Panc1 (cell line): ENCODE measurements at regions not wholly inside any gene's neighbourhood (a gene's known extent, or its start where the extent isn't known, plus 50 kb on each side); places are given as distances from the start of the nearest gene placed in this dataset.
"Not testable (repeated sequence)": the region's sequence is repeated elsewhere in the genome, so short reads cannot be mapped to it uniquely, and the experiment has no call there.

Experiments
- CTCF ChIP-seq: fragments of 450-650 bp; IDR thresholded peaks from 2 replicates; pipeline ENCODE4 v1.5.1; 2017; ENCODE audit warnings: mild to moderate bottlenecking
- POLR2AphosphoS5 ChIP-seq: IDR thresholded peaks from 2 replicates; pipeline ENCODE4 v1.6.1; 2012; ENCODE audit warnings: mild to moderate bottlenecking, low read depth, low read length, moderate library complexity
- REST ChIP-seq, 2 experiments: IDR thresholded peaks; 2 replicates each; pipeline ENCODE4 v1.6.1; 2011 to 2012; ENCODE audit warnings: low read depth in 2 of 2, control low read depth in 1 of 2, low read length in 1 of 2, mild to moderate bottlenecking in 1 of 2, moderate library complexity in 1 of 2; ENCODE audit not compliant: insufficient read depth in 1 of 2
- SIN3A ChIP-seq: IDR thresholded peaks from 2 replicates; pipeline ENCODE4 v1.6.1; 2012; ENCODE audit warnings: low read depth, mild to moderate bottlenecking, low read length, moderate library complexity, borderline replicate concordance; ENCODE audit not compliant: insufficient read depth
- TCF7L2 ChIP-seq: IDR thresholded peaks from 2 replicates; pipeline ENCODE4 v1.6.1; 2011; ENCODE audit warnings: mild to moderate bottlenecking, low read depth, low read length, inconsistent platforms

GRCh38 chr12:33075130-33075766, 178.7 kb upstream of the PKP2 start:
- TF ChIP-seq CTCF; POLR2AphosphoS5; SIN3A; REST (IDR thresholded peaks at IDR 0.05; ENCODE audit: insufficient read depth in 1 of 2, low read depth in 2 of 2, low read length in 1 of 2); TCF7L2: not testable (repeated sequence)
